A549 (cell line): ENCODE measurements at regions not wholly inside any gene's neighbourhood (a gene's known extent, or its start where the extent isn't known, plus 50 kb on each side); places are given as distances from the start of the nearest gene placed in this dataset.
"Not testable (repeated sequence)": the region's sequence is repeated elsewhere in the genome, so short reads cannot be mapped to it uniquely, and the experiment has no call there.

ENCODE experiments used
- BHLHE40 ChIP-seq: IDR thresholded peaks from 2 replicates; pipeline ENCODE4 v1.6.1; 2012; ENCODE audit warnings: low read depth, low read length, inconsistent platforms
- CHD2 ChIP-seq: fragments of 150-350 bp; IDR thresholded peaks from 2 replicates; pipeline ENCODE4 v1.6.1; 2014; ENCODE audit warnings: low read length; ENCODE audit not compliant: partially characterized antibody
- EP300 ChIP-seq, 2 experiments: fragments of >200 bp; sonication (Bioruptor Twin); formaldehyde crosslinking; IDR thresholded peaks; 2 replicates in 1 of 2; 3 replicates in 1 of 2; pipeline ENCODE4 v1.6.1; 2016 to 2017
- GATA3 ChIP-seq: IDR thresholded peaks from 2 replicates; pipeline ENCODE4 v1.6.1; 2012; ENCODE audit warnings: borderline replicate concordance
- JUNB ChIP-seq: fragments of >200 bp; sonication (Bioruptor Twin); formaldehyde crosslinking; IDR thresholded peaks from 2 replicates; pipeline ENCODE4 v1.6.1; 2016
- KDM1A ChIP-seq: fragments of 200-600 bp; sonication (generic); IDR thresholded peaks from 2 replicates; pipeline ENCODE4 v1.6.1; 2016; ENCODE audit warnings: low read depth, mild to moderate bottlenecking
- POLR2AphosphoS2 ChIP-seq: conservative IDR thresholded peaks from 2 replicates; pipeline ENCODE4 v1.6.1; 2012; ENCODE audit warnings: low read length, improper control_type of control experiment, inconsistent platforms
- RAD21 ChIP-seq, 2 experiments: fragments of >200 bp in 1 of 2; sonication (Bioruptor Twin) in 1 of 2; formaldehyde crosslinking in 1 of 2; IDR thresholded peaks in 1 of 2; conservative IDR thresholded peaks in 1 of 2; 2 replicates in 1 of 2; 3 replicates in 1 of 2; pipeline ENCODE4 v1.6.1; 2012 to 2018; ENCODE audit warnings: inconsistent platforms in 1 of 2
- SMC3 ChIP-seq: fragments of >200 bp; sonication (Bioruptor Twin); formaldehyde crosslinking; IDR thresholded peaks from 3 replicates; pipeline ENCODE4 v1.6.1; 2018; ENCODE audit warnings: inconsistent platforms
- SREBF2 ChIP-seq: fragments of 450-650 bp; IDR thresholded peaks from 2 replicates; pipeline ENCODE4 v1.6.1; 2014; ENCODE audit warnings: mild to moderate bottlenecking, moderate library complexity
- ZC3H11A ChIP-seq: fragments of 450-650 bp; IDR thresholded peaks from 2 replicates; pipeline ENCODE4 v1.6.1; 2014; ENCODE audit warnings: antibody characterized with exemption, mild to moderate bottlenecking
- TF ChIP-seq, protein P1 (sequence below): fragments of >200 bp; sonication (Bioruptor Twin); formaldehyde crosslinking; IDR thresholded peaks from 3 replicates; pipeline ENCODE4 v1.5.1; 2016
- TF ChIP-seq, protein P2 (sequence below): IDR thresholded peaks from 2 replicates; pipeline ENCODE4 v1.6.1; 2012

DNA sequence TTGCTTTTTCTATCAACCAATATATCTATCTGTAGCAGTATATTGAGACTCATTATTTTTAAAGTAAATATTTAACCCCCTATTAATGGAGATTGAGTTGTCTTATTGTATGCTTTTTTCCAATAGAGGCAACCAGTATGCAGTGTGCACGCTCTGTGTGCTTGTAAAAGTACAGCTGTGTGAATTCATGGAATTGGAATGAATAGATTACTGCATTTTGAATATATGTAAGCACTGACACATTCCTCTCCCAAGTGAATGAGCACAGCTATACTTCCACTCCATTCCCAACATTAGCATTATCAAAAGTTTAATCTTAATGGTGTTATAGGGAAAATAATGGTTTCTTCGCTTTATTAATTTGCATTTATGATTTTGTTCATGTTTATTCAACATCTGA is 81.6 kb upstream of the HSFY2 start:
- not testable (repeated sequence) for TF ChIP-seq BHLHE40; SREBF2; SMC3; RAD21 (conservative IDR thresholded peaks at IDR 0.05 in 1 of 2, IDR thresholded peaks at IDR 0.05 in 1 of 2); POLR2AphosphoS2; CHD2; ZC3H11A; EP300 (IDR thresholded peaks at IDR 0.05); GATA3; KDM1A; JUNB
- TF ChIP-seq, protein P1, sequence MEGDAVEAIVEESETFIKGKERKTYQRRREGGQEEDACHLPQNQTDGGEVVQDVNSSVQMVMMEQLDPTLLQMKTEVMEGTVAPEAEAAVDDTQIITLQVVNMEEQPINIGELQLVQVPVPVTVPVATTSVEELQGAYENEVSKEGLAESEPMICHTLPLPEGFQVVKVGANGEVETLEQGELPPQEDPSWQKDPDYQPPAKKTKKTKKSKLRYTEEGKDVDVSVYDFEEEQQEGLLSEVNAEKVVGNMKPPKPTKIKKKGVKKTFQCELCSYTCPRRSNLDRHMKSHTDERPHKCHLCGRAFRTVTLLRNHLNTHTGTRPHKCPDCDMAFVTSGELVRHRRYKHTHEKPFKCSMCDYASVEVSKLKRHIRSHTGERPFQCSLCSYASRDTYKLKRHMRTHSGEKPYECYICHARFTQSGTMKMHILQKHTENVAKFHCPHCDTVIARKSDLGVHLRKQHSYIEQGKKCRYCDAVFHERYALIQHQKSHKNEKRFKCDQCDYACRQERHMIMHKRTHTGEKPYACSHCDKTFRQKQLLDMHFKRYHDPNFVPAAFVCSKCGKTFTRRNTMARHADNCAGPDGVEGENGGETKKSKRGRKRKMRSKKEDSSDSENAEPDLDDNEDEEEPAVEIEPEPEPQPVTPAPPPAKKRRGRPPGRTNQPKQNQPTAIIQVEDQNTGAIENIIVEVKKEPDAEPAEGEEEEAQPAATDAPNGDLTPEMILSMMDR: not testable (repeated sequence)
- TF ChIP-seq, protein P2, sequence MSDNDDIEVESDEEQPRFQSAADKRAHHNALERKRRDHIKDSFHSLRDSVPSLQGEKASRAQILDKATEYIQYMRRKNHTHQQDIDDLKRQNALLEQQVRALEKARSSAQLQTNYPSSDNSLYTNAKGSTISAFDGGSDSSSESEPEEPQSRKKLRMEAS: not testable (repeated sequence)
